ENCODE measurements at regions not wholly inside any gene's neighbourhood (a gene's known extent, or its start where the extent isn't known, plus 50 kb on each side); places are given as distances from the start of the nearest gene placed in this dataset.

- Histone ChIP-seq H3K23me2 (ENCODE audit: low read depth, low read length) (peaks cover 6% of the 10 kb centered on the region; the same call in 1 of the 2 replicates), H3K27me3 (replicated peaks in 1 of 4; ENCODE audit: control insufficient read depth in 3 of 4, extremely low read depth in 1 of 4, insufficient read depth in 3 of 4, low read length in 3 of 4) (peaks cover 0 to 16% (median 8%) of the 10 kb centered on the region in 4 experiments; a peak in 5 of 7 replicates), H3K9ac (replicated peaks in 1 of 4; ENCODE audit: extremely low read depth in 1 of 4, low read depth in 3 of 4, low read length in 3 of 4) (no peak overlapping the region), H2BK5ac (ENCODE audit: low read depth, low read length) (no peak overlapping the region; the same call in 1 of the 2 replicates), H3K79me1 (ENCODE audit: low read depth, low read length) (no peaks in the 10 kb centered on the region), H3K23ac (ENCODE audit: insufficient read length) (no peak overlapping the region), H3K56ac (replicated peaks; ENCODE audit: insufficient read length, low read depth, low read length) (no peak overlapping the region), H3K9me3 (ENCODE audit: insufficient read depth in 2 of 2, low read depth in 1 of 2, low read length in 1 of 2) (no peaks in the 10 kb centered on the region), H3K4ac (replicated peaks; ENCODE audit: insufficient read length, low read depth, low read length) (peak overlapping the region; percentile 27), H3K27ac (ENCODE audit: low read depth, low read length) (no peak overlapping the region), H3K18ac (ENCODE audit: extremely low read depth, low read length) (no peak overlapping the region; the same call in 1 of the 2 replicates), H3K79me2 (ENCODE audit: control insufficient read depth in 1 of 2, insufficient read depth in 2 of 2, low read length in 2 of 2) (no peaks in the 10 kb centered on the region), H3K4me3 (ENCODE audit: extremely low read depth in 1 of 4, insufficient read depth in 2 of 4, low read depth in 3 of 4, low read length in 4 of 4) (no peak overlapping the region), H4K20me1 (replicated peaks in 1 of 2; ENCODE audit: control insufficient read depth in 1 of 2, insufficient read depth in 2 of 2, low read length in 2 of 2) (peaks cover 0 to under 1% of the 10 kb centered on the region in 2 experiments), H3K4me1 (replicated peaks in 1 of 4; ENCODE audit: control insufficient read depth in 3 of 4, insufficient read depth in 4 of 4, low read length in 3 of 4) (peaks cover 3 to 22% (median 19%) of the 10 kb centered on the region in 4 experiments), H3K36me3 (ENCODE audit: control insufficient read depth in 2 of 4, insufficient read depth in 4 of 4, low read length in 3 of 4) (no peaks in the 10 kb centered on the region), H2BK15ac (ENCODE audit: low read length) (no peak overlapping the region), H4K8ac (ENCODE audit: extremely low read depth, insufficient read depth, low read length) (no peak overlapping the region), H2BK120ac (replicated peaks; ENCODE audit: low read depth, low read length) (no peak overlapping the region), H4K91ac (replicated peaks; ENCODE audit: insufficient read length, low read length) (peak overlapping the region; percentile 88), H4K5ac (ENCODE audit: insufficient read length, low read depth, low read length) (no peak overlapping the region), H3K14ac (ENCODE audit: insufficient read length) (no peak overlapping the region), H2AK5ac (ENCODE audit: low read depth, low read length) (0 out of 2 replicates have a peak overlapping the region, but pooled peaks have one; percentile 93), H3K4me2 (ENCODE audit: insufficient read depth in 1 of 2, low read depth in 2 of 2, low read length in 2 of 2) (no peak overlapping the region), H2AFZ (ENCODE audit: low read length) (no peak overlapping the region), H2BK20ac (ENCODE audit: low read length) (no peak overlapping the region), H2BK12ac (ENCODE audit: low read depth, low read length) (peak overlapping the region; percentile 97; the same call in 1 of the 2 replicates)
- ChIA-PET CTCF (ENCODE audit: partially characterized antibody) (interaction anchor here (1.4 to 4.8 kb wide), 2 partner anchors 20 to 290 kb away, joined by 5 to 27 read pairs; no protein-coding TSS in a partner anchor), POLR2A (ENCODE audit: partially characterized antibody) (no interaction called here)
- no peak for TF ChIP-seq RBBP5 (IDR thresholded peaks at IDR 0.05; ENCODE audit: borderline replicate concordance, low read depth, low read length)
- no peak for TF ChIP-seq SP2 (IDR thresholded peaks at IDR 0.05; ENCODE audit: low read length)
- TF ChIP-seq KDM4A (IDR thresholded peaks at IDR 0.05; ENCODE audit: low read depth, low read length, severe bottlenecking): no peak
- TF ChIP-seq RFX5 (IDR thresholded peaks at IDR 0.05; ENCODE audit: borderline replicate concordance, low read depth, low read length): no peak
- no peak for TF ChIP-seq SRF (IDR thresholded peaks at IDR 0.05; ENCODE audit: low read depth, low read length)
- no peak for TF ChIP-seq ZNF274 (IDR thresholded peaks at IDR 0.05; ENCODE audit: borderline replicate concordance, extremely low read depth, low read length)
- WGBS, 2 experiments (ENCODE audit: extremely low coverage in 1 of 2, insufficient coverage in 1 of 2, insufficient read length in 1 of 2, insufficient replicate concordance in 2 of 2, low coverage in 1 of 2, low lambda C conversion rate in 2 of 2, missing lambda C conversion rate in 1 of 2): 93% methylated on average over 15 of the region's 15 CpGs; no CpG with 5 or more reads in 1 of the 2 experiments
- no peak for FAIRE-seq
- DNase-seq (ENCODE audit: low read depth in 1 of 2, low spot score in 2 of 2): no peak
Measured at GRCh38 chr9:129462360-129462759, 158.5 kb downstream of the C9orf50 start.
